ENCODE measurements at regions not wholly inside any gene's neighbourhood (a gene's known extent, or its start where the extent isn't known, plus 50 kb on each side); places are given as distances from the start of the nearest gene placed in this dataset.

DNA sequence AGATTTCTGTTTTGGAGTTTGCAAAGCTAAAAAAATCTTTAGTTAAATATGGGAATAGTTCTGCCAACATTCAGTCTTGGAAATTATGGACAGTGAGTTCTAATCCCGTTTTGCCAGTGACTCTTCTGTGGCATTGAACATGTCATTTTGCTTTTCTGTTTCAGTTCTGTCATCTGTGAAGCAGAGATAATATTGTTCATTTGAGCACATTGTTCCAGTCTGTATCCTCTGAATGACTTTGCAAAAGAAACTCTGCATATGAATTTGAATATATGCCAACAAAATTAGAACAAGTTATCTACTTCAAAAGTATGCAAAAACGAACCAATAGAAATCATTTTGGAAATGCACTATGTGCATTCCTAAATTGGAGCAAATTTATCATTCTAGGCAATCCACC lies 746.0 kb upstream of the POT1 start:
- no peak for TF ChIP-seq EZH2 (IDR thresholded peaks at IDR 0.05; ENCODE audit: borderline replicate concordance, low read length)
- TF ChIP-seq, protein P1, sequence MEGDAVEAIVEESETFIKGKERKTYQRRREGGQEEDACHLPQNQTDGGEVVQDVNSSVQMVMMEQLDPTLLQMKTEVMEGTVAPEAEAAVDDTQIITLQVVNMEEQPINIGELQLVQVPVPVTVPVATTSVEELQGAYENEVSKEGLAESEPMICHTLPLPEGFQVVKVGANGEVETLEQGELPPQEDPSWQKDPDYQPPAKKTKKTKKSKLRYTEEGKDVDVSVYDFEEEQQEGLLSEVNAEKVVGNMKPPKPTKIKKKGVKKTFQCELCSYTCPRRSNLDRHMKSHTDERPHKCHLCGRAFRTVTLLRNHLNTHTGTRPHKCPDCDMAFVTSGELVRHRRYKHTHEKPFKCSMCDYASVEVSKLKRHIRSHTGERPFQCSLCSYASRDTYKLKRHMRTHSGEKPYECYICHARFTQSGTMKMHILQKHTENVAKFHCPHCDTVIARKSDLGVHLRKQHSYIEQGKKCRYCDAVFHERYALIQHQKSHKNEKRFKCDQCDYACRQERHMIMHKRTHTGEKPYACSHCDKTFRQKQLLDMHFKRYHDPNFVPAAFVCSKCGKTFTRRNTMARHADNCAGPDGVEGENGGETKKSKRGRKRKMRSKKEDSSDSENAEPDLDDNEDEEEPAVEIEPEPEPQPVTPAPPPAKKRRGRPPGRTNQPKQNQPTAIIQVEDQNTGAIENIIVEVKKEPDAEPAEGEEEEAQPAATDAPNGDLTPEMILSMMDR (conservative IDR thresholded peaks at IDR 0.05 in 1 of 2, IDR thresholded peaks at IDR 0.05 in 1 of 2; ENCODE audit: extremely low read depth in 1 of 2, insufficient read depth in 1 of 2, low read depth in 1 of 2, low read length in 2 of 2), result no peak
